Posterior cingulate gyrus (tissue), 11 donors: ENCODE measurements at regions not wholly inside any gene's neighbourhood (a gene's known extent, or its start where the extent isn't known, plus 50 kb on each side); places are given as distances from the start of the nearest gene placed in this dataset.
"Not testable (repeated sequence)": the region's sequence is repeated elsewhere in the genome, so short reads cannot be mapped to it uniquely, and the experiment has no call there.

Experiments
- DNase-seq, 10 donors: peaks; one replicate each; pipeline versions ENCODE4 v3.0.0 to v3.0.0-alpha.2; 2020 to 2021; ENCODE audit warnings: mixed read lengths in 3 of 10
- intact Hi-C: fragments of 100-400 bp; cut with DNase I; formaldehyde crosslinking; loops from one replicate; pipeline ENCODE4 v1.15.1; 2023

DNA sequence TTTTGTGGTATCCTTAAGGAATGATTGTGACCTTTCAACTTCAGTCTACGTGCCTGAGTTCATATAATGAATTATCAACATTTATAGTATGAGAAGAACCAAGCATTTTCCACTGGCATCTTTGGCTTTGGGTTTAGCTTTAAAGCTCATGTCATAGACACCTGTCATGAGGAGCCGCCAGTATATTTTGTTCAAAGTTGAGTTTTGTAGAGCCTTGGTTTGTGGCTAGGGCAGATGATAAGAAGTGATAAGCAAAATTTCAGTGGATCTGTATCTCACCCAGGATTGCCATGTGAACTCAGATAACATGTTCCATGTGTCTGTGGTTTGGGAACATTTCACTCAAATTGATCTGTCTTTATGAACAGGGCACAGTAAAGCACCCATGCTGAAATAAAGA, 873.2 kb downstream of the STPG2 start:
- no peak for DNase-seq
- intact Hi-C loops, result no loop called here

DNA sequence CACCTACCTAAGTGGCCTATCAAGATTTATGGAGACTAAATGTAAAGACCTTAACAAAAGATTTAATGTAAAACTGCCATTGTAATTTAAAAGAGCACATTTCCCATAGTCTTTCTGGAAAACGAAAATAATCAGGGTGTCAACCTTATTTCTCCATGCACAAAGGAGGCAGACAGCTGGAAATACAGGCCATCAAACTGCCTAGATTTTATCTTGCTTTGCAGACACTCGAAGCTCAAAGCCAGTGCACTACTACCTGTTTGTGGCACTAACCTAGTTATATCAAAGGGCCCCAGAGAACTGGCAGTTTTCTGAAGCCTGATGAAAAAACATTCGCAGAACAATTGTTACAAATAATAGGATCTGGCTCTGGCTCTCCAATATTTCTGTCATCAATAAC, 863.9 kb downstream of the STPG2 start:
- no peak for DNase-seq
- intact Hi-C loops, result no loop called here

DNA sequence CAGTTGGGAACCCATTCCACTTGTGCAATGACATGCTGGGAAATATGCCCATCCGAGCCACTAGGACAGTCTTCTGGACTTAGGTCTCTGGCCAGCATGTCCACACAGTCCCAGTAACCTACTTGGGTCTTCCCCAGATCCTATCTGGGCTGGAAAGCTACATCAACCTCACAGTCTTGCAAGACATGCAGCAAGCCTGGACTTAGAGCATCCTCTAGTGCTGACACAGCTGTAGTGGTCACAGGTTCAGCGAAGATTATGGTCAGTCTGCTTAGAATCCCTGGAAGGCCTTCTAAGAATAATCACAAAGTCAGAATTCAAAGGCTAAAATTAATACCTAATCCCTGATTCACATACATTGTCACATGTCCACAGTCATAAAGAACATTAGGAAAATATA, 842.7 kb downstream of the STPG2 start:
- no peak for DNase-seq
- intact Hi-C loops, result no loop called here

DNA sequence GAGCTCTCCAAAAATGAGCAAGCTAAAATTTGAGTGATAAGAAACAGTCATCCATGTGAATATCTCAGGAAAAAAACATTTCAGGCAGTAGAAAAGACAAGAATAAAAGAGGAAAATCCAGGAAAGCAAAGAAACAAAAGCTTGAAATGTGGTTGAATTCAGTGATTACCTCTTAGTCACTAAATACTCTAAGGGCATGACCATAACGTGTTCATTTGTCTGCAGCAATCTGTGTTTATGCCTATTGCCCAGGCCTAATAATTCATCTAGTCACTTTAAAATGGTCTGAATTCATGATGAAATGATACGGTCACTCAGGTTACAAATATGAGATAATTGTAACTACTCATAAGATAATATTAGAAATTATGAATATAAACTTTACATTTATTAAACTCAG, 837.9 kb downstream of the STPG2 start:
- intact Hi-C loops, result no loop called here

DNA sequence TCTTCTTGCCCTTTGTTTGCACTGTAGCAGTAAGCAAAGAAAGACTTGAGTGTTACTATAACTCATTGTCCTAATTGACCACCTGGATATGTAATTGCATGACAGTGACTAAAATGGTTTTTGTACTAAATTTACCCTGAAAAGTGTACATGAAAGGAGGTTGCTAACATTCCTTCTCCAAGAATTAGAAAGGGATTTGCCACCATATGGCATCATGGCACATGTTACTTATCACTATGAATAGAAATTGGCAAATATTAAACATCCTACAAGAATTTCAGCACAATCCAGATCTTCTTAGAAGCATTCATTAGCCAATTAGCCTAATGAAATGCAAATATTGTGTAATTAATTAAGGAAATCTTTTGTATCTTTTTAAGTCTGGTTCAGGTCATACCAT, 834.2 kb downstream of the STPG2 start:
- DNase-seq, result no peak
- intact Hi-C loops, result no loop called here

More for the DNA sequence above, 837.9 kb downstream of the STPG2 start:
- no peak for DNase-seq

DNA sequence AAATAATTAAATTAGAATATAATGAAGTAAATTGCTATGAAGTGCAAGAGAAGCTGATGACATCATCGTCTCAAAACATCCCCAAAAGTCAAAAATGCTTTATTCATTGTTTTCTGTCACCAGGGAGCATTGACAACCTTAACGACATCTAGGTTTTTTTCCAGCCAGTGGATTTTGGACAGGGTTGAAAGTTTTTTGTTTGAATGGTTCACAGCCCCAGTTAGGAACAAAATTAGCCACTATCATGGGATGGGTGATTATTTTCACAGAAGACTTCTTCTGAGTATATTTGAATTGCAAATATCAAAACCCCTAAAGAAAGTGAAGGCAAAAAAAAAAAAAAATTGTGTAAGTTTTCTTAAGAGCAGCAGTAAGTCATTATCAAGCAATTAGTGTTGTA, 826.1 kb downstream of the STPG2 start:
- intact Hi-C loops, result no loop called here
- DNase-seq, result no peak

DNA sequence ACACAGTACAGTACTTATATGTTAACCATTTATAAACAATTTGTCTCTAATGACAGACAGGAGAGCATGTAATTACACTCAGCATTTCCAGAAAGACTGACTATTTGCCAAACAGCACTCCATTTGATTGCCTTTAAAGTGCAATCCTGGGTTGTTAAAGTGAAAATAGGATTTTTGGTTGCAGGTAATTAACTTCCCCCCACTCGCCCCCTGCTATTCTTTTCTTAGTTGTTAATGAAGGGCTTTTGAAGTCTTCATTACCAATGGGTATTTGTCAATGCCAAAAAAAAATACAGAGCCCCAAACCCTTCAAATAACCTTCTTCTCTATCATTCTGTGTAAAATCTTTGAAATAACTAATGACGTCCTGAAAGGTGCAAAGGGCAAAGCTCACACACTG, 825.6 kb downstream of the STPG2 start:
- no peak for DNase-seq
- intact Hi-C loops, result no loop called here

DNA sequence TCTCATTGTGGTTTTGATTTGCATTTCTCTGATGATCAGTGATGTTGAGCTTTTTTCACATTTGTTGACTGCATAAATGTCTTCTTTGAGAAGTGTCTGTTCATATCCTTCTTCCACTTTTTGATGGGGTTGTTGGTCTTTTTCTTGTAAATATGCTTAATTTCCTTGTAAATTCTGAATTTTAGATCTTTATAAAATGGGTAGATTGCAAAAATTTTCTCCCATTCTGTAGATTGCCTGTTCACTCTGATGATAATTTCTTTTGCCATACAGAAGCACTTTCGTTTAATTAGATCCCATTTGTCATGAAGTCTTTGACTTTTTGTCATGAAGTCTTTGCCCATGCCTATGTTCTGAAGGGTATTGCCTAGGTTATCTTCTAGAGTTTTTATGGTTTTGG, 817.5 kb downstream of the STPG2 start:
- DNase-seq, intact Hi-C loops: not testable (repeated sequence)

DNA sequence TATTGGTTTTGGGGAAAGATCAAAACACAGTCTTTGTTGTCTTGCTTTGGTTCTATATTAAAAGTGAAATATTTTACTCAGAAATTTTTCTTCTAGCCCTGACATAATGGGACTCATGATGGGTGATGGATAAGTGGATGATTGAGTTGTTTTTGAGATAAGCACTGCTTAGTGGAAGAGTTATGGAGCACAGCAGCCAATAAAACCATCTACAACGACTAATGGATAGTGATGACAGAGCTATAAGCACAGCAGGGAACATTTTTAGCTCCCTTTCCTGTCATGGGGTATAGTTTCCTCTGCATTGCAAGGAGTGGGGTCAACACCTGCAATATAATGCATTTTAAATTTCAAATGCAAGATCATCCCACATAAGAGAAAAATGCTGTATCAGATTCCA, 812.4 kb downstream of the STPG2 start:
- intact Hi-C loops, result no loop called here
- DNase-seq, result no peak

DNA sequence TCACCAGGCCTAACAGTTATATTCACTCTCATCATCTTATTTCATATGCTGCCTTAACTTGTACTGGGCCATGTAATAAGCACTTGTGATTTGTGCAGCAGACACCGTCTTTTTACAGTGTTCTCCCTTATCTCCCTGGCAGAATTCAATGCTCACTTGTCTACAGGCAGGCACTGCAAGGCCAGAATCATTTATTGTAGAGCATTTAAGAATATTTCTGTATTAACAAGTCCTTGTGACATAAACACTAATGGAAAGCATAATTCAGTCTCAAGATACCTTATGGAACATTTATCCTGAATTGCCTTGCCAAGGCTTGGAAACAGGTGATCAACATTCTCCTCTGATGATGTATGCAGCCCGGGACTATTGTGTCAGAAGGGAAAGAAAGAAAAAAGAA, 808.9 kb downstream of the STPG2 start:
- intact Hi-C loops, result no loop called here

DNA sequence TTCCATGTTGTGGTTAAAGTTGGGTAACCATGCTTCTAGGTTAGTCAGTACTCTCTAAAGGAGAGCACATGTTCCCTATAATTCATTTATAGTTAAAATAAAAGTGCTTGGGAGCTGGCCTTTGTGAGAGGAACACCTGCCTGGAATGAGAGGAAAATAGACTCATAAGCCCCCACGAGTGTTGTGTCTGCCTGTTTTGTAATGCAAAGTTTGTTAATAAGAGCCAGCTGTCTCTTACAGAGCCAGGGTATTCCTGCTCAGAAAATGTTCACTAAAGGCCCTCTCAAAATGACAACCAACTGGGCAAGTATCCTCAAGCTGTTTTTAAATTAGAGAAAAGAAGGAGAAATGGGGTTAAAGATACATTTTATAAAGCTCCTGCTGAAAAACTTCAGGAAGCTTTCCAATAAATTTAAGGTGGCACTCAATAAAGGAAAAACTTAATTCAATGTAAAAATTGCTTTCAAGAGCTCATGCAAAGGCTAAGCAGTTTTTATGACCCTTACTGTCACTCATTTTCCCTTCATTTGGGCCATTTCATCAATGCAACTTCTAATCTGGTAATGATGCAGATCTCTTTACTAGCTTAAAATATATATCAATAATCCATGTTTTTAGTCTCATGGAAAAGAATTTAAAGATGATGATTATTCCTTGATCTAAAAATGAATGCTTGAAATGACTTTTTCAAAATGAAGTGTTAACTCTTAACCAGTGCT, 793.6 kb downstream of the STPG2 start:
- DNase-seq, result no peak
- intact Hi-C loops, result no loop called here

More for the DNA sequence above, 808.9 kb downstream of the STPG2 start:
- no peak for DNase-seq

DNA sequence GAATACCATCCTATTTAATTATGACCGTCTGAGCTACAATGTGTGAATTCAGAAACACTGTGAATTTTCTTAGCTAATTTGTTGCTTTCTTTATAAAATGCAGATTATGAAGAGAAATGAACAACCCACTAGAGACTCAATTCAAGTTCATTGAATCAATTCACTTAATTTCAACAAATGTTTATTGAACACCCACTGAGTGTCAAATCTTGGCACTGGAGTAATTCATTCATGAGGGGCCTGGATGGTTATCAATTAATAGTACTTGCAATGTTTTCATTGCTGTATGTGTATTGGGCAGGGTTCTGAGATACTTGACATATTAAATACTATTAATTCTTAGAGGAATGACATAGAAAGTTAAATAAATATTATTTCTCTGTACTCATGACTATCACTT, 789.4 kb downstream of the STPG2 start:
- intact Hi-C loops, result no loop called here
- DNase-seq, result no peak

DNA sequence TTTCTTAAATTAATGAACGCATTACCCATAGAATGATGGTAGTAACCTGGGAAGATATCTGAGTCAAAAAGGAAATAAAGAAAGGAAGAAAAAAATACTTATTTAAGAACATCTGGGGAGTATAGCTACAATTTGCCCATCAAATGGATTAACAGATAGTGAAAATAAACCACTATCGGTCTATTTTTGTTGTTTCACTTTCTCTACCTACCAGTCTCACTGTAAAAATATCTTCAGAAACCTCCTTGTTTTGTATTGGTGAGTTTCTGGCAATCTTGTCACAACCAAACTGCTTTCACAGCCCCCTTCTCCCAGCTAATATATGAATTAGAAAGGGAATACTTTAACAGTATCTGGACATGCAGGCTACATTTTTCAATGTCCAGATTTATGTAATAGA, 783.5 kb downstream of the STPG2 start:
- DNase-seq, result no peak
- intact Hi-C loops, result no loop called here

DNA sequence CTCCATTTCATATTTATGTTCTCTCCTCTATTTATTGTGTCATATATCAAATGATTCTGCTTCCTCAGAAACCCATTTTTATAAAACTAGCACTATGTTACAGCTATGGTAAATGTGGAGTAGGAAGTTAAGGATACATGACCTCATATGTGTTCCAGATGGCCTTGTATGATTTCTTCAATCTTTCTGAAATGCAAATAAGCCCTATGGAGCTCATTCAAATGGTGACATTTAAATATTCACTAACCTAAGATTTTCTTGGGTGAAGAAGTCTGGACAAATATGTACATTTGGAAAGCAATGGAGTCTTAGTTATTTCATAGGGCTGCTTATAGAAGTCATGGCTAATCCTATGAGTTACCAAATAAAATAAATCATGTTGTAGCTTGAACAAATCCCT, 782.5 kb downstream of the STPG2 start:
- no peak for DNase-seq
- intact Hi-C loops, result no loop called here

DNA sequence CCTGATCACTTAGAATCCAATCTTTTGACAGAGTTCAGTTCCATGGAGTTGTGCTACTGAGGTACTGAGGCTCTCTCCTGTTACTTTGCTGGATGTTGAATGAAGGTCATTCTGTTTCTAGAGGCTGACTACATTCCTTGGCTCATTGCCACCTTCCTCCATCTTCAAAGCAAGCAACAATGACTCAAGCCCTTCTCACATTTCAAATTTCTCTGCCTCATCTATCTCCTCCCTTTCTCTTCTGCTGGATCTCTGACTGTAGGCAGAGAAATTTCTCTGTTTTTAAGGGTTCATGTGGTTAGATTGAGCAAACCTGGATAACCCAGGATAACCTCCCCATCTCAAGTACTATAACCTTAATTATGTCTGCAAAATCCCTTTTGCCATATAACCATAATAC, 775.4 kb downstream of the STPG2 start:
- DNase-seq, result no peak
- intact Hi-C loops, result no loop called here

DNA sequence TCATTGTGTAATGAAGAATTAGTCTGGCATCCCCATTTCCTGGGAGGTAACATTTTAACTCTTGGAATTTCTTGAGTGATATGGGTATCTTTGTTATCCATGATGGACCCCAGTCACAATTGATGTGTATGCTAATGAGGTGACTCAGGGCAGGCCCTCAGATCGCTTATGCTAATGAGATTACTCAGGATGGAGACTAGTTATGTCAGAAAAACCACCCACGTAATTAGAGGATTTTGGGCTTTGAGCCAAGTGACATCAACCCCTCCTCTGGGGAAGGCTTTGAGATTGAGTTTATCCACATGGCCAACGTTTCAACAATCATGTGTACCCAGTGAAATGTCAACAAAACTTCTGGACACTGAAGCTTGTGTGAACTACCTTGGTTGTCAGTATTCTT, 772.7 kb downstream of the STPG2 start:
- intact Hi-C loops, result no loop called here
- DNase-seq, result no peak

DNA sequence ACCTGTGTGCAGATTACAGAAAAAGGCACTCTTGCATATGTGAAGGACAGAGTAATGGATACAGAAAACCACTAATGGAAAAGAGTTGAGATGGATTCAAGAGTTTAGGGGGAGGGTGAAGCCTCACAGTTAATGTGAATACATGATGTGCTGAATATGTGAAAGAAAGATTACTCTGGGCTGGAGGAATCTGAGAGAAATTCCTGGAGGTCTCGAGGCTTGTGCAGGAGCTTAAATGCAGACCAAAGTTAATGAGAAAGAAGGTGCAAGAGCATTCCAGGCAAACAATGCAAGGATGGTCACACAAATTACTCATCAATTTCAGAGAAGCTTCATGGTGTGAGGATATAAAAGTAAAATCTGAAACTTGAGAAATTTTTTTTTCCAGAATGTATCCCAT, 768.8 kb downstream of the STPG2 start:
- DNase-seq, result no peak
- intact Hi-C loops, result no loop called here

DNA sequence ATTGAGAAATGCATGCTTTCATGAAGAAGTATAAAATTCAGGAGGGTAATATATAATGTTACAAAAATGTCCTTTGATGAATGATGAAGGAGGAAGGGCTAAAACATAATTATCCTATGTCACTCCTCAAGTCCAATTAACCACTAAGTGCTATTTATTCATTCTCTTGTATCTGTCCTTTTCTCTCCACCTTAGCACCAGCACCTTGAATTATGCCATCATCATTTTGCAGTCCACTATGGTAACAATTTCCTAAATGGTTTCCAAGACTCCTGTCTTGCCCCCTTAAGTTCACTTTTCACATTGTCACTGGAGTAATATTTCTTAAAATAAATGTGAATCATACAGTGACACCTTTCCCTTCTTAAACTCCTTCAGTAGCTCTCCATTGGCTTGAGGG, 756.3 kb downstream of the STPG2 start:
- intact Hi-C loops, result no loop called here
- DNase-seq, result no peak

DNA sequence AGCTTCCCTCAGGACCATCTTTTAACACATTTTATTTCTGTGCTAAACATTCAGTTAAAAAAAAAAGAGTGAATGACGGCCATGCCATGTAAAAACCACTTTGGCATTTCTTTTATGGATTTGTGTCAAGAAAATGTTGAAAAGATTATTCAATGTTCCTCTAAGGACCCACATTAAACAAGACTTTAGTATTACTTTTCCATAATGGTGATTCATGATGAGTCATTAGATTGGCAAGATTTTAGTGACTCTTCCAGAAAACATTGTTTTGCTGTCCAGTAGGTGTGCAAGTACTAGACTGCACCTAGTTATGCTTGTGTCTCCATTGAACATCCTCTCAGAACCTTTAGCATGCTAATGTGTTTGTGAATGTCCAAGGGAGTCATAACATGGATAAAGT, 748.6 kb downstream of the STPG2 start:
- intact Hi-C loops, result no loop called here
- no peak for DNase-seq

DNA sequence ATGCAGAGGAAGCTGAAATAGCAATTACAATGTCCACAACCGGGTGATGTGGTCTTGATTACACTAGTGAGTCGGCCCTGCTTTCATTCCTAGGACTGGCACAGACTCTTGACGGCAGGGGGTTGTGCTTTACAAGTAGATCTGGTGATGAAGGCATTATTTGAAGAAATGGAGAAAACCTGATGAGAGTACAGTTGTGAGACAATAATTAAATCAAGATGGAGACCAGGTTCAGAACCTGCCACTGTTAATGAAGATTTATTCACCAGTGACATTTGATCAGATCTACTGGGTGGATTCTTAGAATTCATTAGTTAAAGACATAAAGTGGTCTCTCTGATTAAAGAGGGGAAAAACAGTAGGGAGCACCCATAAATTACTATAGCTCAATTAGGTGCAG, 747.2 kb downstream of the STPG2 start:
- no peak for DNase-seq
- intact Hi-C loops, result no loop called here

DNA sequence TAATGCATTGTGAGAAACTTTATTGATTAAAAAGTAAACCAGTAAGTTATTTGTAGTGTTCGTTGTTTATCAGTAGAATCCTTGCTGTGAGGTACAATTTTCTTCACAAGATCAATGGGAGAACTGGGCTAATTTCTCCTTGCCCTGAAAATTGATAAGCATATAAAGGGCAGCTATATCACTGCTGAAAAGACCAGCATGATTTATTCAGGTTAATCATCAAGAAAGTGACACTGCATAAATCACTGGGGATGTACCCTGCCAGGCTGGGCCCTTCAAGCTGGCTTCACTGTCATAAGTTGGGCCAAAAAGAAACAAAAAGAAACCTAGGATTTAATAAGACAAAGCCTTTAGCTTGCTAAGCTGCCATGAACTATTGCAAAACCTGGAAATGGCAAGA, 746.7 kb downstream of the STPG2 start:
- intact Hi-C loops, result no loop called here

DNA sequence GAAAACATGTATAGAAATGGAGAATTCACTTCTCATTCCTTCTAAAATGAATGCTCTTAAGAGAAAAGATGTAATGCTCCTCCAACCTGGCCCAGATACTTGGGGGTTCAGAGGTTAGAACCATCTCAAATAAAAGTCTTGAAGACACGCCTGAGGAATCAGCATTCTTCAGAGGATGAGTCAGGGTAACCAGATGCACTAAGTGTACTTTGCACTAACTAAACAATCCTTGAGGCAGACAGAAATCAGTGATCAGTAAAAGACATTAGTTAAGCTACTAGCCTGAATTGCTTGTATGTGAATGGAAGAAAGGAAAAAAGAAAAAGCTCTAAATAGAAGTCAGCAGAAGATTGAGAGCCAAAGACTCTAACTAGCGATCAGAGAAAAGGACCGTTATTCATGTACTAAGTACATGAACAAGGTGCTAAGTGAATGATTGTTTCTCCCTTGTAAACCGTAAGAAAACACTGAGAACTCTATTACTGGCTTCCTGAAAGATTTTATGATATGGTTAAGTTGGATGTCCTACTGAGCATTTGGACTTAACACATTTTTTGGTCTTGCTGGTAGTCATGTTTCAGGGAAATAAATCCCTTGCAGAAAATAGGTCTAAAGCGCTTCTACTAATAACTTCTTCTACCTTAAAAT, 738.3 kb downstream of the STPG2 start:
- DNase-seq, result no peak
- intact Hi-C loops, result no loop called here

More for the DNA sequence above, 746.7 kb downstream of the STPG2 start:
- no peak for DNase-seq

DNA sequence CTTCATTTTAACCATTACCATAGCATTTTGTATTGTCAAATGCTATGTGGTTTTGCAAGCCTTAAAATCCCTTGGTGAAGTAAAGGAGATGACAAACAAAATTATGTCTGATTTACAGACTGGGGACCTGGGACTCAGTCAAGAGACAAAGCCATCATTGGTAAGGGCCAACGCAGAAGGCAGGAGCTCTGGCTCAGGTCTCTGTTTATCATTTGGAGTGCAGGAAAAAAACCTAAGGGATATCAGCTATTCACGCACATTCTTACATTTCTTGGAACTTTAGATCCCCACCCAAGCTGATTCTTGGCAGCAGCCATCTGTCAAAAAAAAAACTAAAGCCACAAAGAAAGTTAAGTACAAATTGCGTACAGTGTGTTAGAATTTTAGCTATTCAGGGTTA, 731.9 kb downstream of the STPG2 start:
- intact Hi-C loops, result no loop called here

More for the DNA sequence above, 731.9 kb downstream of the STPG2 start:
- no peak for DNase-seq
